GM23338 (cell line): ENCODE measurements at regions not wholly inside any gene's neighbourhood (a gene's known extent, or its start where the extent isn't known, plus 50 kb on each side); places are given as distances from the start of the nearest gene placed in this dataset.

ENCODE experiments used
- ATAC-seq: fragments of 200-7000 bp; cut with Tn5 transposase; 3 replicates; pipeline ENCODE4 v1.9.1; 2020
- DNase-seq: peaks from one replicate; pipeline ENCODE4 v3.0.0-alpha.2; 2015; ENCODE audit warnings: low spot score
- H2AFZ ChIP-seq: fragments of 200-600 bp; sonication (generic); 2 replicates; pipeline ENCODE4 v1.8.0; 2016; ENCODE audit warnings: antibody characterized with exemption, mild to moderate bottlenecking, moderate library complexity
- H3F3A ChIP-seq: fragments of 200-600 bp; sonication (generic); replicated peaks from 2 replicates; pipeline ENCODE4 v1.8.0; 2017; ENCODE audit warnings: antibody characterized with exemption, mixed run types, low read depth
- H3K27ac ChIP-seq: fragments of 200-600 bp; sonication (generic); 2 replicates; pipeline ENCODE4 v1.6.1; 2016; ENCODE audit warnings: low read depth
- H3K27me3 ChIP-seq: fragments of 200-600 bp; sonication (generic); 2 replicates; pipeline ENCODE4 v1.8.0; 2016; ENCODE audit warnings: mild to moderate bottlenecking, mixed run types, moderate library complexity; ENCODE audit not compliant: insufficient read depth
- H3K36me3 ChIP-seq: fragments of 200-600 bp; sonication (generic); 2 replicates; pipeline ENCODE4 v1.8.0; 2016; ENCODE audit warnings: mild to moderate bottlenecking; ENCODE audit not compliant: insufficient read depth
- H3K4me1 ChIP-seq: fragments of 200-600 bp; sonication (generic); 2 replicates; pipeline ENCODE4 v1.8.0; 2016; ENCODE audit warnings: mild to moderate bottlenecking, moderate library complexity; ENCODE audit not compliant: insufficient read depth
- H3K4me2 ChIP-seq: fragments of 200-600 bp; sonication (generic); 2 replicates; pipeline ENCODE4 v1.7.1; 2017; ENCODE audit warnings: mixed run types
- H3K4me3 ChIP-seq: fragments of 200-600 bp; sonication (generic); 2 replicates; pipeline ENCODE4 v1.6.1; 2016; ENCODE audit warnings: mixed run types
- H3K79me2 ChIP-seq: fragments of 200-600 bp; sonication (generic); replicated peaks from 2 replicates; pipeline ENCODE4 v1.8.0; 2017; ENCODE audit warnings: mild to moderate bottlenecking; ENCODE audit not compliant: insufficient read depth
- H3K9me2 ChIP-seq: fragments of 200-600 bp; sonication (generic); 2 replicates; pipeline ENCODE4 v1.8.0; 2017; ENCODE audit not compliant: insufficient read depth
- H4K20me1 ChIP-seq: fragments of 200-600 bp; sonication (generic); replicated peaks from 2 replicates; pipeline ENCODE4 v1.8.0; 2017; ENCODE audit warnings: mild to moderate bottlenecking; ENCODE audit not compliant: insufficient read depth
- H3K27ac Mint-ChIP-seq: 2 replicates; pipeline ENCODE4 v1.8.0; 2020; ENCODE audit warnings: inconsistent platforms, mild to moderate bottlenecking, moderate library complexity, mixed read lengths
- H3K27me3 Mint-ChIP-seq: 3 replicates; pipeline ENCODE4 v1.8.0; 2022; ENCODE audit warnings: low read depth, mild to moderate bottlenecking, moderate library complexity, mixed read lengths, inconsistent platforms; ENCODE audit not compliant: insufficient read depth, poor library complexity
- H3K36me3 Mint-ChIP-seq: 3 replicates; pipeline ENCODE4 v1.8.0; 2021; ENCODE audit warnings: low read depth, mild to moderate bottlenecking, inconsistent platforms, moderate library complexity, mixed read lengths
- H3K4me1 Mint-ChIP-seq: 3 replicates; pipeline ENCODE4 v1.8.0; 2020; ENCODE audit warnings: mild to moderate bottlenecking, inconsistent platforms, mixed read lengths
- H3K4me3 Mint-ChIP-seq: 3 replicates; pipeline ENCODE4 v1.8.0; 2021; ENCODE audit warnings: moderate library complexity, mild to moderate bottlenecking, inconsistent platforms, mixed read lengths
- H3K9me3 Mint-ChIP-seq: 3 replicates; pipeline ENCODE4 v1.8.0; 2020; ENCODE audit warnings: moderate library complexity, mild to moderate bottlenecking, inconsistent platforms, mixed read lengths
- CREB1 ChIP-seq: fragments of 250-450 bp; sonication (Bioruptor Pico); IDR thresholded peaks from 2 replicates; pipeline ENCODE4 v1.5.0; 2020; ENCODE audit warnings: low read depth, mild to moderate bottlenecking, moderate library complexity
- EZH2phosphoT487 ChIP-seq: fragments of 200-600 bp; sonication (generic); IDR thresholded peaks from one replicate; pipeline ENCODE4 v1.8.1; 2018; ENCODE audit warnings: antibody characterized with exemption; ENCODE audit not compliant: unreplicated experiment
- POLR2AphosphoS5 ChIP-seq: IDR thresholded peaks from 2 replicates; pipeline ENCODE4 v1.6.1; 2016; ENCODE audit warnings: antibody characterized with exemption, low read depth
- ZNF114 ChIP-seq: fragments of 250-450 bp; sonication (Bioruptor Pico); IDR thresholded peaks from 2 replicates; pipeline ENCODE4 v1.5.0; 2020; ENCODE audit warnings: mild to moderate bottlenecking, moderate library complexity
- TF ChIP-seq, protein P1 (sequence below): fragments of 250-450 bp; sonication (Bioruptor Pico); IDR thresholded peaks from 2 replicates; pipeline ENCODE4 v1.5.0; 2020; ENCODE audit warnings: mild to moderate bottlenecking, moderate library complexity
- TF ChIP-seq, protein P2 (sequence below): IDR thresholded peaks from 2 replicates; pipeline ENCODE4 v1.6.1; 2016; ENCODE audit warnings: antibody characterized with exemption
- TF ChIP-seq, protein P3 (sequence below), 2 experiments: fragments of 200-600 bp in 1 of 2; sonication (generic) in 1 of 2; conservative IDR thresholded peaks; 2 replicates each; pipeline versions ENCODE4 v1.5.1 to v1.6.1; 2016 to 2017; ENCODE audit warnings: antibody characterized with exemption in 2 of 2, low read depth in 2 of 2, mild to moderate bottlenecking in 2 of 2, moderate library complexity in 1 of 2

DNA sequence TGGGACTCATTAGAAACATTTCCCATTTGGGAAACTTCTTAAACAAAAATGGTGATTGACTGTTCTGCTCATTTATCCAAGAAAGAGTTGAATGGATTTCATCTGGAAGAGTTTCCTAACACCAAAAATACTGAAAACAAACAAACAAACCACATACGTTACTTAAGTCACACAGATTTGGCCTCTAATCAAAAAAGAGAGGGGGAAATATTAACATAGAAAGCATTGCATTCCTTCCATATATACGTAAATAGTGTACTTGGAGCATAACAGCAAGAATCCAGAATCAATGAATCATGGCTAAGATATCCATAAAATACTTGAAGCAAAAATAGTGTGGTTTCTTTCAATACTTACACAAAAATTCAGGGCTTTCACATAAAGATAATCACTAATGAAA is 189.8 kb upstream of the MAP3K1 start (continued):
- TF ChIP-seq, protein P1, sequence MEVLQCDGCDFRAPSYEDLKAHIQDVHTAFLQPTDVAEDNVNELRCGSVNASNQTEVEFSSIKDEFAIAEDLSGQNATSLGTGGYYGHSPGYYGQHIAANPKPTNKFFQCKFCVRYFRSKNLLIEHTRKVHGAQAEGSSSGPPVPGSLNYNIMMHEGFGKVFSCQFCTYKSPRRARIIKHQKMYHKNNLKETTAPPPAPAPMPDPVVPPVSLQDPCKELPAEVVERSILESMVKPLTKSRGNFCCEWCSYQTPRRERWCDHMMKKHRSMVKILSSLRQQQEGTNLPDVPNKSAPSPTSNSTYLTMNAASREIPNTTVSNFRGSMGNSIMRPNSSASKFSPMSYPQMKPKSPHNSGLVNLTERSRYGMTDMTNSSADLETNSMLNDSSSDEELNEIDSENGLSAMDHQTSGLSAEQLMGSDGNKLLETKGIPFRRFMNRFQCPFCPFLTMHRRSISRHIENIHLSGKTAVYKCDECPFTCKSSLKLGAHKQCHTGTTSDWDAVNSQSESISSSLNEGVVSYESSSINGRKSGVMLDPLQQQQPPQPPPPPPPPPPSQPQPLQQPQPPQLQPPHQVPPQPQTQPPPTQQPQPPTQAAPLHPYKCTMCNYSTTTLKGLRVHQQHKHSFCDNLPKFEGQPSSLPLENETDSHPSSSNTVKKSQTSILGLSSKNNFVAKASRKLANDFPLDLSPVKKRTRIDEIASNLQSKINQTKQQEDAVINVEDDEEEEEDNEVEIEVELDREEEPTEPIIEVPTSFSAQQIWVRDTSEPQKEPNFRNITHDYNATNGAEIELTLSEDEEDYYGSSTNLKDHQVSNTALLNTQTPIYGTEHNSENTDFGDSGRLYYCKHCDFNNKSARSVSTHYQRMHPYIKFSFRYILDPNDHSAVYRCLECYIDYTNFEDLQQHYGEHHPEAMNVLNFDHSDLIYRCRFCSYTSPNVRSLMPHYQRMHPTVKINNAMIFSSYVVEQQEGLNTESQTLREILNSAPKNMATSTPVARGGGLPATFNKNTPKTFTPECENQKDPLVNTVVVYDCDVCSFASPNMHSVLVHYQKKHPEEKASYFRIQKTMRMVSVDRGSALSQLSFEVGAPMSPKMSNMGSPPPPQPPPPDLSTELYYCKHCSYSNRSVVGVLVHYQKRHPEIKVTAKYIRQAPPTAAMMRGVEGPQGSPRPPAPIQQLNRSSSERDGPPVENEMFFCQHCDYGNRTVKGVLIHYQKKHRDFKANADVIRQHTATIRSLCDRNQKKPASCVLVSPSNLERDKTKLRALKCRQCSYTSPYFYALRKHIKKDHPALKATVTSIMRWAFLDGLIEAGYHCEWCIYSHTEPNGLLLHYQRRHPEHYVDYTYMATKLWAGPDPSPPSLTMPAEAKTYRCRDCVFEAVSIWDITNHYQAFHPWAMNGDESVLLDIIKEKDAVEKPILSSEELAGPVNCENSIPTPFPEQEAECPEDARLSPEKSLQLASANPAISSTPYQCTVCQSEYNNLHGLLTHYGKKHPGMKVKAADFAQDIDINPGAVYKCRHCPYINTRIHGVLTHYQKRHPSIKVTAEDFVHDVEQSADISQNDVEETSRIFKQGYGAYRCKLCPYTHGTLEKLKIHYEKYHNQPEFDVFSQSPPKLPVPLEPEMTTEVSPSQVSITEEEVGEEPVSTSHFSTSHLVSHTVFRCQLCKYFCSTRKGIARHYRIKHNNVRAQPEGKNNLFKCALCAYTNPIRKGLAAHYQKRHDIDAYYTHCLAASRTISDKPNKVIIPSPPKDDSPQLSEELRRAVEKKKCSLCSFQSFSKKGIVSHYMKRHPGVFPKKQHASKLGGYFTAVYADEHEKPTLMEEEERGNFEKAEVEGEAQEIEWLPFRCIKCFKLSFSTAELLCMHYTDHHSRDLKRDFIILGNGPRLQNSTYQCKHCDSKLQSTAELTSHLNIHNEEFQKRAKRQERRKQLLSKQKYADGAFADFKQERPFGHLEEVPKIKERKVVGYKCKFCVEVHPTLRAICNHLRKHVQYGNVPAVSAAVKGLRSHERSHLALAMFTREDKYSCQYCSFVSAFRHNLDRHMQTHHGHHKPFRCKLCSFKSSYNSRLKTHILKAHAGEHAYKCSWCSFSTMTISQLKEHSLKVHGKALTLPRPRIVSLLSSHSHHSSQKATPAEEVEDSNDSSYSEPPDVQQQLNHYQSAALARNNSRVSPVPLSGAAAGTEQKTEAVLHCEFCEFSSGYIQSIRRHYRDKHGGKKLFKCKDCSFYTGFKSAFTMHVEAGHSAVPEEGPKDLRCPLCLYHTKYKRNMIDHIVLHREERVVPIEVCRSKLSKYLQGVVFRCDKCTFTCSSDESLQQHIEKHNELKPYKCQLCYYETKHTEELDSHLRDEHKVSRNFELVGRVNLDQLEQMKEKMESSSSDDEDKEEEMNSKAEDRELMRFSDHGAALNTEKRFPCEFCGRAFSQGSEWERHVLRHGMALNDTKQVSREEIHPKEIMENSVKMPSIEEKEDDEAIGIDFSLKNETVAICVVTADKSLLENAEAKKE: no peak
- TF ChIP-seq EZH2phosphoT487: no peak

DNA sequence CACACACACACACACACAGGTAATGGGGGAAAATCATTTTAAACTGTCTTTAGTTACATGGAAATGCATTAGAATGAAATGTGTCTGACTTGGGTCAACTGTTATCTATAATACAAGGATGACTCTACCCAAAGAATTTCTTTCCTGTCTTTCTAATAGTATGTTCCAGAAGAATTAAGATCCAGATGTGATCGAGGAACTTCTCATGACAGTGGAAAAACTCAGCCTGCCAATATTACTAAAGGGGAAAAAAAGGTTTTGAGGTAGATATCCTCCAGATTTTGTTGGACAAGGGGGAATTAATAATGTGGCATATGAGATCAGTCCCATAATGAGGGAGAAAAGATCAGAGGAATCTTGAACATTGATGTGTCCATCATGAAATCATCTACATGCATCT is 190.6 kb upstream of the MAP3K1 start:
- no peaks in the 10 kb centered on the region for H3K4me1 ChIP-seq
- H3K27ac Mint-ChIP-seq: no peak overlapping the region
- H3K27me3 ChIP-seq: no peaks in the 10 kb centered on the region
- no peak overlapping the region for H3K4me2 ChIP-seq
- H3K36me3 ChIP-seq: no peaks in the 10 kb centered on the region
- H3K9me2 ChIP-seq: peaks cover 4% of the 10 kb centered on the region; the same call in 1 of the 2 replicates
- H2AFZ ChIP-seq: no peak overlapping the region
- peaks cover 23% of the 10 kb centered on the region; the same call in 2 of the 3 replicates for H3K36me3 Mint-ChIP-seq
- H3K9me3 Mint-ChIP-seq: peaks cover 28% of the 10 kb centered on the region
- H3K4me3 Mint-ChIP-seq: no peak overlapping the region
- no peak overlapping the region for H3K4me3 ChIP-seq
- no peaks in the 10 kb centered on the region for H3F3A ChIP-seq
- H3K4me1 Mint-ChIP-seq: peaks cover 2% of the 10 kb centered on the region; the same call in 1 of the 3 replicates
- no peaks in the 10 kb centered on the region for H3K27me3 Mint-ChIP-seq
- ATAC-seq (no peak), DNase-seq (no peak)
- no peaks in the 10 kb centered on the region for H3K79me2 ChIP-seq
- no peaks in the 10 kb centered on the region for H4K20me1 ChIP-seq
- H3K27ac ChIP-seq: no peak overlapping the region
- TF ChIP-seq, protein P2, sequence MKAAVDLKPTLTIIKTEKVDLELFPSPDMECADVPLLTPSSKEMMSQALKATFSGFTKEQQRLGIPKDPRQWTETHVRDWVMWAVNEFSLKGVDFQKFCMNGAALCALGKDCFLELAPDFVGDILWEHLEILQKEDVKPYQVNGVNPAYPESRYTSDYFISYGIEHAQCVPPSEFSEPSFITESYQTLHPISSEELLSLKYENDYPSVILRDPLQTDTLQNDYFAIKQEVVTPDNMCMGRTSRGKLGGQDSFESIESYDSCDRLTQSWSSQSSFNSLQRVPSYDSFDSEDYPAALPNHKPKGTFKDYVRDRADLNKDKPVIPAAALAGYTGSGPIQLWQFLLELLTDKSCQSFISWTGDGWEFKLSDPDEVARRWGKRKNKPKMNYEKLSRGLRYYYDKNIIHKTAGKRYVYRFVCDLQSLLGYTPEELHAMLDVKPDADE: no peak
- TF ChIP-seq ZNF114 (no peak), CREB1 (CRISPR knock-in tag) (no peak), POLR2AphosphoS5 (no peak)
- TF ChIP-seq, protein P1: no peak
- TF ChIP-seq, protein P3, sequence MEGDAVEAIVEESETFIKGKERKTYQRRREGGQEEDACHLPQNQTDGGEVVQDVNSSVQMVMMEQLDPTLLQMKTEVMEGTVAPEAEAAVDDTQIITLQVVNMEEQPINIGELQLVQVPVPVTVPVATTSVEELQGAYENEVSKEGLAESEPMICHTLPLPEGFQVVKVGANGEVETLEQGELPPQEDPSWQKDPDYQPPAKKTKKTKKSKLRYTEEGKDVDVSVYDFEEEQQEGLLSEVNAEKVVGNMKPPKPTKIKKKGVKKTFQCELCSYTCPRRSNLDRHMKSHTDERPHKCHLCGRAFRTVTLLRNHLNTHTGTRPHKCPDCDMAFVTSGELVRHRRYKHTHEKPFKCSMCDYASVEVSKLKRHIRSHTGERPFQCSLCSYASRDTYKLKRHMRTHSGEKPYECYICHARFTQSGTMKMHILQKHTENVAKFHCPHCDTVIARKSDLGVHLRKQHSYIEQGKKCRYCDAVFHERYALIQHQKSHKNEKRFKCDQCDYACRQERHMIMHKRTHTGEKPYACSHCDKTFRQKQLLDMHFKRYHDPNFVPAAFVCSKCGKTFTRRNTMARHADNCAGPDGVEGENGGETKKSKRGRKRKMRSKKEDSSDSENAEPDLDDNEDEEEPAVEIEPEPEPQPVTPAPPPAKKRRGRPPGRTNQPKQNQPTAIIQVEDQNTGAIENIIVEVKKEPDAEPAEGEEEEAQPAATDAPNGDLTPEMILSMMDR (conservative IDR thresholded peaks at IDR 0.05; ENCODE audit: low read depth in 2 of 2): no peak
